ENCODE measurements at regions not wholly inside any gene's neighbourhood (a gene's known extent, or its start where the extent isn't known, plus 50 kb on each side); places are given as distances from the start of the nearest gene placed in this dataset.

DNA sequence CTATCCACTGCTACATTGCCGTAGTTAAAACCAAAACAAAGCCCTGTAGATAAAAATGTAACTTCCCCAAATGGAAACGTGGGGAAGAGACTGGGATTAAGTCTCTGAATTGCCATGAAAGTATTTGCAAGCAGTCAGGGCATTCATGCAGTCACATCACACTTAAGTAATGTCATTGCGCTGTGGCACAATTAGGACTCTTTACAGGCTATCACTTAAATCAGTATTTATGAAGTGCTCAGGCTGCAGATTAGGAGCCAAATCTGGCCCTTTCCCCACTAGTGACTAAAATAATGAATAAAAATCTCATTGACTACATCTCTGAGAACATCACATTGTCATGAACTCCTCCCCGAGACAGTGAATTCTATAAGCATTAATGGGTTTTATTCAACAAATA is 300.9 kb downstream of the ICOS start:
- DNase-seq (ENCODE audit: low read depth), result no peak

DNA sequence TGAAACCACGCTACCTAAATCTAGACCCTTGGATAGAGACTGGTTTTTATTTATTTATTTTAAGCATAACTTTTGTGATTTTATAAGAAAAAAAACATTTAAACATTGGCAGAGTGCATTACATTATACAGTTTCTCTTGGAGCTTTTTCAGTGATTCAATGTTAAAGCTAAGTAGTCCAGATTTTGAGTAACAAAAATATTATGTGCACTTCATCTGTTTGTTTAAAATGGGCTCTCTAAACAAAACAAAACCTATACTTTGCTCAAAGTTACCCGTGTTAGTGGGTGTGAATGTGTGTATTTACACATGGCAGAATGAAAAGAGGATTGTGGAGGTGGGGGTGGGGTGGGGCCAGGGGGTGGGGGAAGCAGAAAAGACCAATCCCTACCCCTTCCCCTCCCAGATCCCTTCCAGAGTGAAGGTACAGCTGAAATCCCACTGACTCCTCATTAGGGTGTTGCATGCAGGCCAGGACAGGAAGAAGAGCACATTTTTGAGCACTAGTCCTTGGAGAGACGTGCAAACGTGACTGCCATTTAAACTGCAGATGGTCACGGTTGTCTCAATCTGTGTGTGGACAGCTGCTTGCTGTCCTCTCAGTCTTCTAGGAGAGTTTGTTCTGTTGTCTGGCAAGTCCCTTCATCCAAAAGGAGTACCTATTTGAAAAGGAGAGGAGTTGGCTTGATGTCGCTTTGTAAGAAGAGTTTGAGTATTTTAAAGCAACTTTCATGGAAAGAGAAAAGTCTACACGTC is 303.0 kb downstream of the ICOS start:
- DNase-seq (ENCODE audit: low read depth), result no peak

DNA sequence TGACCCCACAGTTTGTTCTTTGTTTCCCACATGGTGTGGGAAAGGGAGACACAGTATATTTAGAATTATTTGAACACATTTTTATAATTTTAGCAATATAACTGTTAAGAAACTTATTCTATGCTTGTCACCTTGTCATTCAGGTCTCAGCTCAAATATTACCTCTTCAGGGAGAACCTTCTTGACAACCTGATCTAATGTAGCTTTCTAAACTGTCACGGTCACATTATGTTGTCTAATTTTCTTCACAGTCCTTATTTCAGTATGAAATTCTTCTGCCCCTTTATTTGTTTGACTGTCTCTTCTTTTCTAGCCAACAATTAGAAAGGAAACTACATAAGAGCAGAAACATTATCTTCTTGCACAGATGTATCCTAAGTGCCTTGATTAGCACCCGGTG is 304.3 kb upstream of the PARD3B start:
- DNase-seq (ENCODE audit: low read depth), result no peak

DNA sequence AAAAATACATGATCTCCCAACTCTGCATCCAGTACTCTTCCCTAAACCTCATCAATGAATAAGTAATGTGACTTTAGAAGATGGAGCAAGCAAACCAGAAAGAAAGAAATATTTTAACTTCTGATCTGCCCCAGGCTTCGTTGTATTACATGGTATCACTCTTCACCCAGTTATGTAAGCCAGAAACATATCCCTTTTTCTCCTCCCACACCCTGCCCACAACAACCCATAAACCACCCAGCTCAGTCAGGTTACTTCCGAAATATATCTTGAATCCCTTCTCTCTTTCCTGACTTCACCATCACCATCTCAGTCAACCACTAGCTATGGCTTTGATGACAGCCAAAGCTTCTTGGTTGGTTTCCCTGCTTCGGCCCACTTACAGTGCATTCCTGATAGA is 295.8 kb upstream of the PARD3B start:
- no peak for DNase-seq (ENCODE audit: low read depth)

DNA sequence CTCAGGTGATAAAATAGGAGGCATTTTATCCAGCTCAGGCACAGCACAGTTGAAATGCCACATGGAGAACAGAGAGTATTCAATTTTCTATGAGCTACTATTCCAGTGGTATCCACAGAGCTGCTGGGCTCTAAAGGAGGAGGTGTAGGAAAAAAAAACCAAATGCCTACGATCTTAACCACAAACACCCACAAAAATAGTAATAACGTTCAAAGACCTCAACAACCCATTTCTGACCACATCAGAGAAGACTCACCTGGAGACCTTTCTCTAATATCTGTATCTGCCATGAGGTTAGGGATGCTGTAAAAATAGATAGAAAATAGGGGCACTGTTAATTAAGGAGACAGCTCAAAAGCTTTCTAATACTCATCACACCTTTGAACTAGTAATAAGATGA is 294.6 kb upstream of the PARD3B start:
- DNase-seq (ENCODE audit: low read depth), result no peak

DNA sequence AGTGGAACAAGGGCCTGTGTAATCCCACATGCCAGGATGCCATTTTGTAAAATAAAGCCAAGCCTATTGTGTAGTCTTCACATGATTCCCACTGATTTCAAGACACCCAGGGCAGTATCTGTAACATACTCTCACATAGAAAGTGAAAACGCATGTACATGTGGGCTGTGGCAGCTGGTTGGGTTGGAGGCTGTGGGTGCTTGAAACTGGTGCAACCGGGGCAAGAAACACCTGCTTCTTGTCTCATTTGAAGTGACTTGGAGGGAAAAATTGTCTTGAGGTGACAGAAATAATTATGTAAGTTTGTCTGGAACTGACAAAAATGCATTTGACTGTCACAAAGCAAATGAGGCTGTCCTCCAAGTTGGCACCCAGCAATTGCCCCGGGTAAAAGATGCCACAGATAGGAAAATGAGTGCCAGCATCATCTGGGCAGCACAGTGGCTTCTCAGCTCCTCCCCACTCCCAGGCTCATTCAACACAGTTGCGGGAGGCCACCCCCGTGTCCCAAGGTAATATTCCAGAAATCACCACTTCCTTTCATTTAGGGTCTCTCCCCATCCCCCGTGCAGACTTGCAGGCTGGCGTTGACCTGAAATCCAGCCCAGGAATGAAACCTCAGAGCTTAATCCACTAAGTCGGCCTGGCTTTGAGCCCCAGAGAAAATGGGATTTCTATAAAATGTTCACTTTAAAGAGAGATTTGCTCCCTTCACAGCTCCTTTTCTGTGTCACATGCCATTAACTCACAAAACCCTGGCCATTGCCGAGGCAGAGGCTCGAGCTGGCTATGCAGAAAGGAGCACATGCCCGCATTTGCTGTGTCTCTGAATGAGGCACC is 293.9 kb upstream of the PARD3B start:
- no peak for DNase-seq (ENCODE audit: low read depth)

DNA sequence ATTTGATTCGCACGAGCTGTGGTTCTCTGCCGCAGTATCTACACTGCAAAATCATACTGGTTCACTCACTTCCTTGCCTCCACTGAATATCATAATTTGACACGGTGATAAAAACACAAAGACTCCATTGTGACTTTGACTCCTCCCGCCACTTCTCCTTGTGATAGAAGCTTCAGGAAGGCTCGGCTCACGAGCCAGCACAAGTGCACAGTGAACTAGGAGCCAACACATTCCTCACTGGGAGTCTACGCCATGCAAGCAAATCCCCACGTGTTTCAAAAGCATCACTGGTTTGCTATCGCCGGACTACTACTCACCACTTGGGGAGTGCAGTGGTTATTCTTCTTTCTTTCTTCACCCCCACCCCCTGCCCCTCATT is 293.3 kb upstream of the PARD3B start:
- no peak for DNase-seq (ENCODE audit: low read depth)

DNA sequence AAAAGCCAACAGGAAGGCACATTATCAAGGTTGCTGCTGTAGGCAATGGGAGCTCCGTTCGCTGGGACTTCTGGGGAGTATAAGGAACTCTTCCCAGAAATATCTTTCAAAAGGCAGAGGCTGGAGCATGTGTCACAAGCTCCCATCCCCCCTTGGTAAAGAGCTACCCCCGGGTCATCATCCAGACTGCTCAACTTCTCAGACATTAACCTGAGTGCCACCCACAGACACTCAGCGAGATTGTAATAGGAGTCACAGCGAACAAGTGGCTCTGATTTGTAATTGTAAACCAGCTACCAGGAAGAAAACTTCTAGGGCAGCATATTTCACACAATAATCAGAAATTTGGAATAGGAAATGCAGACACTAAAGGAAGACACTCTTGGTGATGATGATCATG is 290.2 kb upstream of the PARD3B start:
- no peak for DNase-seq (ENCODE audit: low read depth)

DNA sequence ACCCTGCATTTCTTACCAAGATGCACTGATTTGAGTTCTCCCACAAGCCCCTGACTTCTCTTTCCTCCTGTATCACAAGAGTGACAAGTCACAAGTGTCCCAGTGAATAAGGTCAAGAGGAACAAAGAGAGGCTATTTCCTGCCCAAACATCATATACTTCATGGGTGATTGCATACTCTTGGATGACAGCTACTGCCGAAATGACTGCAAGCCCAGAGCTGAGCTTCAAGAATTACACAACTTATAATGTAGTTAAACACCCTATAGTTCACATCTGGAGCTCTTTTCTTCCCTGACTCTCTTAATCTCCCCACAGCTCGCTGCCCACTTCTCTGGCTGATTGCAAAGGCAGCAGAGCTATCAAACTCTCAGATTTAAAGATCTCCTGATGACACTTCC is 289.7 kb upstream of the PARD3B start:
- DNase-seq (ENCODE audit: low read depth), result no peak

DNA sequence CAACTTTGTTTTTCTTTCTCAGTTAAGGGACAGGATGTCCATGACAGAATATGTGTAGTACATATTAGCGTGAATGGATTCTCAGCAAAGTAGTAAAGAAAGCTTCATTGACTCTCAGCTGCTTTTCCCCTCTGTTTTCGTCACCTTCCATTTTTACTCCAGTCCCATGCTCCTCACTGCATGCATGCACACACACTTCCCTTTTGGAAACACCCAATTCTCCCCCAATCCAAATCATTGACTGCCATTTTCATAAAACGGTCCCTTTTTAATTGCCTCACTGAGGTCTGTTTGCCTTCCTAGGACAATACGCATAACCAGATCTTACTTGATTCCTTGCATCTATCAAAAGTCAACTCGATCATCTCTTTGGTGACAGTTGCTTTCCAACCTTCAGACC is 287.5 kb upstream of the PARD3B start:
- no peak for DNase-seq (ENCODE audit: low read depth)

DNA sequence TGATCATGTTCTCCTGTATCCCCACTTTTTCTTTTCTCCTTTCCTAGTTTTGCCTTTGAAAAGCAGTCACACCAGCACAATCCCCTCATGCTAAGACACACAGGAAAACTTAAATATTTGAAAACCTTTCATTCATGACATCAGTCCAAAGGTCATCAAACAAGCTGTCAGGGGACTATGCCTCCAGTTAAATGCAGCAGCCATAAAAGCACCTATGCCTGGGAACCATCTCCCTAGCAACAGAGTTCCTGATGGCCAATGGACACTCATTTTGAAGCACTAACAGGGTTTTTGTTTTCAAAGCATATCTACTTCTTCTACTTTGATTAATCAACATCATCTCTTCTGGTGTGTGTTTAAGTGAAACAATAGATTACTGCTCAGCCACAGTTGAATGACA is 286.4 kb upstream of the PARD3B start:
- DNase-seq (ENCODE audit: low read depth), result no peak

DNA sequence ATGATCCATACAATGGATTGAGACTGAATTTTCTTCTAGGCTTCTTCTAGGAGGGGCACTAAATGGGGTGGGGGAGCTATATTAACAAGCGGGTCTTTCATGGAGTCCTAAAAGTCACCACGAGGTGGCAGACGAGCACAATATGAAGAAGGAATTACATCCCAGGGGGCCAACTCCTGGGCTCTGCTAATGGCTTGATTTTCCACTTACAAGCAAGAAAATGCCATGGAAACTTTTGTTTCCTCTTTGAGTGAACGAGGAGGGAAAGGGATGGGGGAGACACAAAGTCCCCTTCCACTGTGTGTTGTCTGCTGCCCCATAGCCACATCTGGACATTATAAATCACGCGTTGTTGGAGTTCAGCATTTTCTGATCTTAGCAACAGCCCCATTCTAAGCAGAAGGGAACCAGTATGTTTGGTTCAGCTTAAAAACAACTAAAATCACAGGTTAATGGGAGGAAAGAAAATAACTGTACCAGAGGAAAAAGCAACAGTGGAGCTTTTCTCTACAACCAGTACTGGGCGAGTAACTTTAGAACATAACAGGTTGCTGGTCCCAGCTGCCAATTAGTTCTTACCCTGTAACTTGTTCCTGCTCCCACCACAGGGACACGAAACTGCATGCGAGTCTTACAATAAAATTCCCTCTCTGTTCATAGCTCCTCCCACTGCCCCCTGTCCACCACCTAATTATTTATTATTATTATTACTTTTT is 285.0 kb upstream of the PARD3B start:
- peak; percentile 56 for DNase-seq (ENCODE audit: low read depth)

DNA sequence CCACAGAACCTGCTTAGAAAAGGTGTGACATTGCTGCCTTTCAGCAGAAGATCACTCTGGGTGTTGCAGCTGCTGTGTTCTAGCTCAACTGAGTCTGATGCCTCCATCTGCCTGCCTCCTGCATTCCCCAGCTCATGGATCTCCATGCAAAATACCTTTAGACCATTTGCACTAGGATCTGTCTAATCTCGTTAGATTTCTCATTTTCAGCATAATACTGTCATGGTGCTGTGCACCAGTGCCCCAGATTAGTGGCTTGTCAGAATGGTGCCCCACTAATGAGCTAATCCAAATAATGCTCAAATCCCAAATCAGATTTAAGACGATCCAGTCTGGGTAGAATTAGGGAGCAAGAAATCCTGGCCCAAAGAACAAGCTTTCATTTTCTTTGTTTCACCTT is 284.4 kb upstream of the PARD3B start:
- DNase-seq (ENCODE audit: low read depth), result no peak

DNA sequence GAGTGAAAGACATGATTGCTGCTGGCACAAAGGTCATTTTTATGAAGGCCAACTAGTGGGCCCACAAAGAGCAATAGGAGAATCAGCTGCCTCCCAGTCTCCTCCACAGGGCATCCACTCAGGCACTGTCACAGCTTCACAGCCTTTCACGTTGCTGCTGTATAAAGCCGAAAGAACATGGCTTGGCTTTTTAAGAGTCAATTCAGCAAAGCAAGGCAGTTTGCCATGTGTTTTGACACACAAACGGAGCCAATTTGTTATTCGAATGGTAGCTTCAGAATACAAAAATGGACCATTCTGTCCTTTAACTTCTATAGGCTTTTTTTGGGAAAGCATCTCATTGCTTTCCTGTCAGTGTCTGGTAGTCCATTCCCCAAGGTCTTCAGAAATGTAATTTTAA is 283.4 kb upstream of the PARD3B start:
- DNase-seq (ENCODE audit: low read depth), result no peak

DNA sequence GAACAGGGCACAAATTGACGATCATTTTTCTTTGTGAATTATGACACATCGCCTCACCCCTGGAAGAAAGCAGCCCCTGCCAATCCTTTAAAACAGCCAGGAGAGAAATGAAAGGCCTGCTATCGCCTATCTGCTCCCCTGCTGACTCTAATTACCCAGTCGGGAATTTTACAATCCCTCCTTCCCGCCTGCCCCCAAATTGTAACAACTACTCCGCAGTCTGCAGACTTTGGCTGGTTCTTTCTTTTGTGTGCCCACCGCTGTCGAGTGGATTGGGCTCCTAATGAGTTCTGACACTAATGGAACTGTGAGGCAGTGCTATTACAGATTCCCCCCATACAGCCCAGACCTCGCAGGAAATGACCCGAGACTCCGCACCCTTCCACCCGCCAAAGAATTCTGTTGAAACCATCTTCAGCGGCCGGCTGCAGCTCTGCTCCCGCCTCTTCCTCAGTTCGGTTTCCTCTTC is 281.2 kb upstream of the PARD3B start:
- no peak for DNase-seq (ENCODE audit: low read depth)

DNA sequence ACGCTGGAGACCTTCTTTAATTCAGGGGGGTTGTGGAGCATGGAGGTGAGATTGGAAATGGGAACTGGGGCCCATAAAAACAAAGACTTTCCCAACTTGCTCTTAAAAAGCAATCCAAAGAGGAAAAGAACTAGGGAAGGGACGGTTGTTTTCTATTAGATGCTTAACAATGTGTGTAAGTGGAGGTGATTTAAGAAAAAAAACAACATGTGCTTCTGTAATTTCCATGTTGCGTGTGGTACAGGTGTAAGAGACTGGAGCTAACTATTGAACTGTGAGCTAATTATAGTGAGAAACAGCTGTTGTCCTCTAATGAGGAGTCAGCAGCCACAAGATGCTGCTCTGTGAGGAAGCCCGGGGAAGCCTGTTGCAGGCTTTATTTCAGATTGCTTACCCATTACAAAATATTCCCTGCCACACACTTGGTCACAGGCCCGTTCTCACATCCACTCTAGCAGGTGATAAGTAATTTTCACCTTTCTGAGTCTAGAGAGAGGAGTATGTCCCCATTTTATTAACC is 280.6 kb upstream of the PARD3B start:
- DNase-seq (ENCODE audit: low read depth), result no peak

DNA sequence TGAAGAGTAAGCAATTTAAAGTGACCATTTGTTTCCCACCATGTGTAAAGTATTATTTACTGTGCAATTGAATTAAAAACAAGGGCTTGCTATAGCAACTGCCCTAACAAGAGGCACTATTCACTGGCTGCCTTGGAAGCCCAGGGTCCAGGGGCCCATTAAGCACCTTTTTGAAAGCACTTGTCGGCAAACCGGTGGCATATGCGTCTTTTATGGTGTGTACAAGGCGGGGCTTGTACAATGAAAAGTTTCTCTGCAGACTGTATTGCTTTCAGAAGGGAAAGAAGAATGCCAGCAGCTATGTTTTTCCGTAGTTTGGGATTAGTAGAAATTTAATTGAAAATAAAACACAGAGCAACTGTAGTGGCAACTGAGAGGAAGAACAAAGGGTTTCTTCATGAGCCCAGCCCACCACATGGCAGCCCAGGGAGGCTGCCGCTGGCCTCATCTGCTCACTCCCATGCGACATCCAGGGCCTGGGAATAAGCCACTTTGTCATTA is 279.5 kb upstream of the PARD3B start:
- DNase-seq (ENCODE audit: low read depth), result no peak

DNA sequence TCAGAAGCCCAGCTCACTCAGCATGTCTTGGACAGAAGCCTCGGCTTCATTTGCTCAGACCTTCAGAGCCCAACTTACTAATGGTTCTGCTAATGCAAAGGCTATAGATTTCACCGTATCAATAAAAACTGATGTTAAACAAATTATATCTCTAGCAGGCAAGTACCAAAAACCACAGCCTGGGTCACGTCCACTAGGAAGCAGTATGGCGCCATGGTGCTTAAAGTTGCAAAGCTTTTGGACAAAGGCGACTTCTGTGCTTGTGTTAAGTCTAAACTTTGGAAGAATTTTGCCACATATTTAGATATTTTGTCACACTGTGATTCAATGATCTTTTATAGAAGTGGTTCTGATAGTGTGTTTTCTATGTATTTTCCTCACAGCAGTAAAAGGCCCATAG is 276.8 kb upstream of the PARD3B start:
- no peak for DNase-seq (ENCODE audit: low read depth)

DNA sequence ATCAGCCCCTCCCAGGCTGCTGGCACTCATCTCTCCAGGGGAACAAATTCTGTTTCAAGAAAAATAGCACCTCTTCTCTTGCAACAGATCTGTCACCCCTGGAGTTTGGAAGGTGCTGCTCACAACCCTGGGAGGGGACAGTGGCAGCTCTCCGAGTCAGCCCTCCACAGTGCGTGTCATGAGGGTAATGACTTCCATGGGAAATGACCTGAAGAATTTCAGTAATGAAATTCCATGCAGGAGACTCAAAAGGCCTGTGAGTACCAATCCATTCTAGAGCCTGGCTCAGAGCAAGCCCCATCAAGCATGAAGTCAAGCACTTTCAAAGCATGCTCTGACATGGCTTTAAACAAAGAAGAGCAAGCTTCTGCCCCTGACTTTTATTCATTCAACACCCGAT is 276.3 kb upstream of the PARD3B start:
- DNase-seq (ENCODE audit: low read depth), result no peak

DNA sequence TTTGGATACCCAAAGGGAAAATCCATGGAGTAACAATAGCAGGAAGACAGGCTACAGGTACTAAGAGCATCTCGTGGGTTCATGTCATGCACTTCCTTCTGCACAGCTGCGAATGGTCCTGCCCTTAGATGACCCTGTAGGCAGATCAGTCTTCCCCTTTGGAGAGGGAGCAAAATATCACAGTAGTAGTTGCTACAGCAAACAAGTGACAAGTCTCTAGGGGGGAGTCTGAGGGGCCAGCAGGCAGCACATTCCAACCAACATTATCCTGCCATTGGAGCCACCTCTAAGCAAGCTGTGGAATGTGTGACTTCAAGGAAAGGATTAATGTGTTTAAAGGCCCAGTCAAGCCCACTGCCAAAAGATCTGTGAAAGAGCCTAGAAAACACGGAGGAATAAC is 273.2 kb upstream of the PARD3B start:
- no peak for DNase-seq (ENCODE audit: low read depth)

DNA sequence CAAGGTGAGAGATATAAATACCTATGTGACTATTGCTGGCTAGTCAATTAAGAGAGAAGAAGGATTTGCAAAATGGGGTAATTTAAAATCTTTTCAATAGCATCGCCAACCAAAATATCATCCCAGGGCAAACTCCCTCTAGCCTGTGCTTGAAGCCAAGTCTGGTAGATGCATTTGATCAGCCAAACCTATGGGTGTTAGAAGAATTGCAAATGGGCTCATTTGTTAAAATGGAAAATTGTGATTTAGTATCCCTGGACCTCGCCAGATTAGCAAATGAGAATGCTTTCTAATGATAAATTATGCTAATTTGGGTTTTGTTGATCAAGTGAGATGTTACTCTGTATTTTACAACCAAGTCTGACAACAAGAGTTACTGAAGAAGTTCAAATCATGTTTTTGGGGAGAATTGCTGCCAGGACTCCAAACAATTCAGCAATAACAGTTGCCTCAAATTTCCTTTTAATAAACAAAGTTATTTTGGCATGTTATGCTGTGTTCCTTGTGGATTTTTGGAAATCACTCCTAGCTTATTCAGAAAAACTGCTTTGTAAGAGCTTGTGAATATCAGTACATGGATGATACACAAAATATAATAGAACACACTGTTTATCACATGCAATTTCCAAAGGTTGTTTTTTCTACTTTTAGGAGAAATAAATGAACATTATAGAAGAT is 272.5 kb upstream of the PARD3B start:
- DNase-seq (ENCODE audit: low read depth), result no peak

DNA sequence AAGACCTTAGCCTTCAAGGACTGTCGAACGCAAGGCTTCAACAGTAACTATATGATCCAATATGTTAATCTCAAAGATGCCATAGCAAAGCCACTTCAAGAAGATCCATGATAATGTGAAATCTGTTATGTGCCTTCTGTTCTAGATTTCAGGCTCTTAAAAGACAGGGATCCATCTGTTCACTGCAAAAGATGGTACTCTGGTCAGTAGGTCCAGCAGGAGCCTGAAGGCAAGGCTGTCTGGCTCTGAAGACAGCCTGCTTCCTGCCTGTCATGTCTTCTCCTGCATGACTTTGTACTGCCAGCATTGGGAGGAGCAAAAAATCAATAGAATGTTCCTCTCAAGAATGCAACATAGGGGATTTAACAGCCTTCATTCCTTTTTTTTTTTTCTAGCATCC is 270.8 kb upstream of the PARD3B start:
- no peak for DNase-seq (ENCODE audit: low read depth)

Data from amniotic epithelial cell (primary cell).